Iris pigment epithelial cell (primary cell): ENCODE measurements at regions not wholly inside any gene's neighbourhood (a gene's known extent, or its start where the extent isn't known, plus 50 kb on each side); places are given as distances from the start of the nearest gene placed in this dataset.

Source experiments
- DNase-seq: peaks from one replicate; pipeline ENCODE4 v3.0.0-alpha.2; 2011; ENCODE audit warnings: low read depth

DNA sequence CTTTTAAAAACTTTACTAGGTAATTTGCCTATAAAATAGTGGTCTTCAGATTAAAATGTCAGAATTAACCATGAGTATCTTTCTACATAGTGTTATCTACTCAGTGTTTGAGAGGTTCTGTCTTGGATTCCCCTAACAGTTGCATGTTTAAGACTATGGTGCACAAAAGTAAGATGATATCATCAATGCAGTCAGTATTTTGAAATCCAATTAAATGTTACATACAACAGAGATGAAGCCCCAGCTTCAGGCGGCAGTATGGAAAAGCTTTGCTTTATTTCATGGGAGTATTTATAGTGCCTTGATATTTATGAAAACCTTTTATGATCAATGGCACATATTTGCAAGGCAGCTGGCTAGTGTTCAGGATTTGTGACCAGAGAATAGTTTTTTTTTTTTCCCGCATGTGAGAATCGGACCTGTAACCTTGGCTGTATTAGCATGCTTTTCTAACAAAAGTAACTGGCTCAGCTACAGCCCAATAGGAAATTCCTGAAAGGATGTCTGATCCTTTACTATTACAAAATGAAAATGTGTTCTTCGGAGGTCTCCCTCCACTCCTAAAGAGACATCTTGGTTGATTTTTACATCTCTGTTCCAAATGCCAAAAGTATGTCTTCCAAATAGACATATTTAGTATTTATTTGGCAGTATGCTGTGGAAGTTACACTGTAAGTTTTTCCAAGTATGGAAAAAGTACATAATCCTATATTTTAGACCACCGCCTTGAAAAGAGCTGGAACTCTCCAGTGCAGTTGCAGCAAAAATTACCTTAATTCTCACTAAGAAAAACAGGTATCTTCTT is 319.3 kb upstream of the UBE2E3 start:
- DNase-seq = no peak

DNA sequence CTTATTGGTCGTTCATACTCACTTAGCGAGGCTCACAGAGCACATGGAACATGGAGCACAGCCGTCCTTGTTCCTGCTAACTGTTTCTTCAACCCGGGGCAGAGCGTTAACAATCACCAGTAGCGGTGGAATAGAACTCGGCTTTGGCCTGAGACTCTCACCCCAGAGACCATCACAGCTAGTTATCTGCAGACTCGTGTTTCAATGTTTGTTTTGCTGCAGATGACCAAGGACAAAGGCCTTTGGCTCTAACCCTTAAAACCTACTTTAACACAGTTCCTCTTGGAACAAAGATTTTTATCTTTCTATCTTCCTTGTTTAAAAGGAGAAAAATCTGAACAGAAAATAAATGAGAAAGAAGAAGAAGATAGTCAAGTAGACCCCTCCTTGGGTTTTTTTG is 320.2 kb upstream of the UBE2E3 start:
- no peak for DNase-seq

DNA sequence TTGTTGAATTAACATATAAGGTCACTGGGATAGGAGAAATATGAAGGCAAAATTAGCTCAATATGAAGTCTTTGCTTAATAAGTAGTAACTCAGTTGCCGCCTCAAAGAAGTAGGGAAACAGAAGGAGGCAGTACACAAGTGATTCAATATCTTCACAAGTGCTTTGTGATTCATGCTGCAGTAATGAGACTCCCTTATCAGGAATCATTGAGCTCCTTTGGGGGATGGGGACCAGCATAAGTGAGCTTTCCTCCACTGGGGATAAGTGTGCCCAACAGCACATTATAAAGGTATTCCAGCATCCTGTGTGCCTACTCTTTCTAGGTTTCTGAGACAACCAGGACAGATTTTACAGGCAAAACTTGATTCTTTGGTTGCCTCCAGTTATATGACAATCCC is 323.4 kb upstream of the UBE2E3 start:
- peak; percentile 76 for DNase-seq

DNA sequence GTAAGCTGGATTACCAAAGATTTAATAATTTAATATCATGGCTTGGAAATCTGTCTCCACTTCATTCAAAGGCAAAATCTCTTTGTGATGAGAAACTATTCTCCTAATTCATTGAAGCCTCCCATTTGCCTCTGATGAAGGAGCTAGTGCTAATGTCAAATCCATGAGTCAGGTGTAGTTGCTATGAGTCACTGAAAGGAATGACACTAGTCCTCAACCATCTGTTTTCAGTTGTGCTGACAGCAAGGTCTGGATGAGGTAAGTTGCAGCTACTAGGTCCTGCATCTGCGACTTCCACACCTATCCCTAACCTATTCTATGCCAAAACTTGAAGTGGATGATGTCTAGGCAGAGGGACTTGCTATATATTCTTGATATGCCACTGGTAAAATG is 324.0 kb upstream of the UBE2E3 start:
- DNase-seq = peak; percentile 74

DNA sequence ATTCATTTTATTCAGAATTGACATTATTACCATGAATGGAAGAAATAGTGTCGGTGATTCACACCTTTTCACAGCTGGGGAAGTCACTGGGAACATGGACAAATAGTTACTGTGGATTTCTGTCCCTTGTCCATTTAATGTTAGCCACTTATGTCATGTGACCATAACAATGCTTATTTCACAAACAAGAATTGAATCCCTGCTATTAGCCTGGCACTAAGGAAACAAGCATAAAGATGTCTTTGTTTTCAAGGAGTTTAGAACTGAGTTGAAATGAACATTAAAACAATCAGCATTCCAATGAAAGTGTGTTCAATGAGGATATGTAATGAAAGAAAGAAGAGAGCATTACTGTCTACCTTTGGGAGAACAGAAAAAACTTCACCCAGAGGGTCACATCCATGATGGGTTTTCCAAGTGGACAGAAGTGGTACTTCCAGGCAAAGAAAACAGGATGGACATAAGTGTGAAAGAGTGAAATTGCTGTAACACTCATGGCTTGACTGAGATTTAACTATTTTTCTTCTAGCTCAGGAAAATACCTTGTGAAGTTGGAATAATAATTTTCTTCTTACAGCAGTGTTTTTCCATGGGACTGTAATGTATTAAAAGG is 324.5 kb upstream of the UBE2E3 start:
- no peak for DNase-seq

DNA sequence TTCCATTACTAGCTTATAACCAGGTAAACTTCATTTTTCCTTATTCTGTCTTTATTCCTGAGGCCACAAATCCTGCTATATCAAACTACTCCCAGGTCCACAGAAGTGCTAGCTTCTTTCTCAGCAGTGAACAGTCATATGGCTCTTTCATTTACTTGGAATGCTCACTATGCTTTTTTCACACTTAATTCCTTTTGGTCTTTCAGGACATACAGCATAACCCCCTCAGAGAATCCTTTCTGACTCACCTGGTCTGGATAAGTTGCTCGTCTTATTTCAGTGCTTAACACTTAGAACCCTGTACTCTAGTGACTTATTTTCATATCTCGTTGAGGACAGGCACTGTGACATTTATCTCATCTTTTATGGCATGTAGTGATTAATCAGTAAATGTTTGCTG is 325.0 kb upstream of the UBE2E3 start:
- no peak for DNase-seq

DNA sequence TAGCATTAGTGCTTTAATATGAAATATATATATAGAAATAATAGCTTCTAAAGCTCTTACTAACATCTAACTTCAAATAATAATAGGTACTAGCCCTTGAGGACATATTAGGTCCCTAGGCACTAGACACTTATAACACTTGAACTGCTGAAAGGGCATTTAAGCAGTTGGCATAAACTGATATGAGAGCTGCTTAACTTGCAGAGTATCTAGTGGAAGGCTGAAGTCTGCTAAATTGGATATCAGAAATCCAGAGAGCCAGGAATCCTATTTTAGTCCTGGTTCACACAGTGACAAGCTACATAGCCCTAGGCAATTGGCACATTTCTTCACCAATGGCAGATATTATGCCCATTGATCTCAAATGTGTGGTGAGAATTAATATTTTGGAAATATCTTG is 326.9 kb upstream of the UBE2E3 start:
- DNase-seq = no peak

DNA sequence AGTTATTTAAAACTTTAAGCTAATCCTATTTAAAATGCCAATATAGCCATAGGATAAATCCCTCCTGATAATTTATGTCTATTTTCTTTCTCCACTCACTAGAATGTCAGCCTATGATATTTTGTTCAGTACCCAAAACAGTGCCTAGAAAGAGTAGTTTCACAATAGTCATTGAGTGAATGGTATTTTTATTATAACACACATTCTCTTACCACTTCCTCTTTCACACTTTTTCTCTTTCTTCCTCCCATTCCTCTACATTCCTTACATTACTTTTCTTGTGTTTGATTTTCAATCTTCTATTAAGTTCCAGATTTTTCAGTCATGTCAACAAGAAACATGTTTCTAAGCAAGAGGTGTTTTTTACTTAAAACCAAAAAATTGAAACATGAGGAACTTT is 327.6 kb upstream of the UBE2E3 start:
- no peak for DNase-seq

DNA sequence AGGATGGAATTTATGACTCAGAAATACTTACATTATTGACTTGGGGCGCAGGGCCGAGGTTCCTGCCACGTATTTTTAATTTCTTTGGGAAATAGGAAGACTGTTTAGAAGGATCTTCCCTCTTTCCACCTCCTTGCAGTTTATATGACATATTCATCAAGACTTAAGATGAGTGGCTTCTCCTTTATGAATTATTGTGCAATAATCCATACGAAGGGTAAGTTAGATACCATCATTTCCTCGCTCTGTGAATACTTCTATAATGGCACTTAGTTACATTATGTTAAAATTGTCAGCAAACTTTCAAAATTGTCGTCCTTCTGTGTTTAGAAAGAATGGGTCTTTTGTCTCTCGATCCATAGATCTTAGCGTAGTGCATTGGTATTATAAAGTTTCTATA is 328.8 kb upstream of the UBE2E3 start:
- no peak for DNase-seq

DNA sequence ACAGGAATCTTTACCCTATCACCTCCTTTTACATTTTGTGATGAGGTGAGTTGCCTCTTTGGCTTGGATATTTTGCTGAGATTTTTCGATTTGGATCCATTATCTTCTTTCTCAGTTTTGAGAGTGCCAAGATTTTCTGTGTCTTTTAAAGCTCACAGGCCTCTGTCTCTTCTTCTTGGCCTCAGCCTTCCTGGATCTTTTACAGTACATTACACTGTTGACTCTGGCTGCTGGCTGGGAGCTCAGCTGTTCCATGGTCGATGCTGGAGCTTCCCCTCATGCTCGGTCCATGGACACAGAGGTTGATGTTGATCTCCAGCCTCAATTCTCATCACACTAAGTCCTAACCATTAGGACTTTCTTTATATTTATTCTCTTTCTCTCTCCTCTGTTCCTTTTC is 332.8 kb upstream of the UBE2E3 start:
- no peak for DNase-seq

DNA sequence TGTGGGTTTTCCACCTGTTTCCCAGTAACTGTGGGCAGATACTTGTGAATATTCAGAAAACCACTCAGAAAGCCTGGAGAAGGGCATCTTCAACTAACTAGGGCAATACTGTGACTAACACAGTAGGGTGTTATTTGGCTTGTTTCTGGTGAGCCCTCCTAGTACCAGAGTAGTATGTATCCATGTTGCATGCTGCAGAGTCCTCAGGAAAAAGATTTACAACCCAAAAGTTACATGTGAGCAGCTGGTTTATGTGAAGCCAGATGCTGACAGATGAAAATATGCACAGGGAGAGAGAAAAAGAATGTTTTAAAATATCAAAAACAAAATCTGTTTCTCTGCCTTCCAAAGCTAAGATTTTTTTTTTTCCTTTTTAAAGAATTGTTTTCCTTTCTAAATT is 333.2 kb upstream of the UBE2E3 start:
- DNase-seq = no peak

DNA sequence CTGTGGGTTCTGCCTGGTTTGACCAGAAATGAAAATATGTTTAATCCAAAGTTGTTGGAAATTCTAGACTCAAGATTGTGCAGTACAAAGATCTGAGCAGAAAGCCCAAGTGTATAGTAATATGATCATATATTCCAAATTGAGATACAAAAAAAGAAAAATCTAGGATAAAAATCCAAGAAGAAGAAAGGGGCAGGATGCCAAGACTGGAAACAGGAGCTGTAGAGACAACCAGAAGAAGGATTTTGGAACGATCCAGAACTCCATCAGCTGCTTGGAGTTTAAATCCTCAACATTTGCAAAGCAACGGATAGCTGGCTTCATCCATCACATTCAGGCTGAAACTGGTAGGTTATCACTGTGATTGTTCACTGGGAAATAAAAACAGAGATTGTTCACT is 333.6 kb upstream of the UBE2E3 start:
- no peak for DNase-seq

DNA sequence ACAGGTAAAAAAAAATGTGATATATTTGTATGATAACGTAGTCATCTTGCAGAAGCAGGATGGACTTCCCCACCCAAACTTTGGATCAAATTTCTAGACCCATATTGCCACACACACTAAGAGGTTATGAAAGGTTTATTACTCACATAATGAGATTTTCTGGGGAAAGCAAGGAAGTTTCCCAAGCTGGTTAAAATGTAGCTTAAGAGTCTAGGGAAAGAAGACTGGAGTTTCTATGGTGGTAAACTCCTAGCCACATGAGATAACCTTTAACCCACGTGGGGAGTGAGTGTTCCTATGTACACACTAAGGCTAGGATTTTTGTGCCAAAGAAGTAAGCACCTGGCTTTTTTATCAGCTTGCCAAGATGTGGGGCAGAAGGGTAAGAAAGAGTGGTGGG is 335.7 kb upstream of the UBE2E3 start:
- DNase-seq = peak; percentile 85

DNA sequence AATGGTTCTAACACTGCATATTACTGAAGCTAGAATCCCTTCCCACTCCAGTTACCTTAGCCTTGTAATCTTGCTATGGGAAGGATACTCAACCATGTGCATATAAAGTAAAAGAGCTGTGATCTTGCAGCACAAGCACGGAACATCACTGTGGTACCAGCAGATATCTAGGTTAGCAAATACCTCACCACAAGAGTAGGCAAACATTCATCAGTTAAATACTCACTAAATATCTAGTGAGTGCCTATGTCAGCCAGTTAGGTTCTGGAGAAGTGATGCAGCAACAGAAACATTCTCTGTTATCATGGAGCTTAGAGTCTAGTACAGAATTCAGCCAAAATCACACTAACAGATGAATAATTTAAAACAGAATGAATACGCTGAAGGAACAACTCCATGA is 349.6 kb upstream of the UBE2E3 start:
- DNase-seq = no peak

DNA sequence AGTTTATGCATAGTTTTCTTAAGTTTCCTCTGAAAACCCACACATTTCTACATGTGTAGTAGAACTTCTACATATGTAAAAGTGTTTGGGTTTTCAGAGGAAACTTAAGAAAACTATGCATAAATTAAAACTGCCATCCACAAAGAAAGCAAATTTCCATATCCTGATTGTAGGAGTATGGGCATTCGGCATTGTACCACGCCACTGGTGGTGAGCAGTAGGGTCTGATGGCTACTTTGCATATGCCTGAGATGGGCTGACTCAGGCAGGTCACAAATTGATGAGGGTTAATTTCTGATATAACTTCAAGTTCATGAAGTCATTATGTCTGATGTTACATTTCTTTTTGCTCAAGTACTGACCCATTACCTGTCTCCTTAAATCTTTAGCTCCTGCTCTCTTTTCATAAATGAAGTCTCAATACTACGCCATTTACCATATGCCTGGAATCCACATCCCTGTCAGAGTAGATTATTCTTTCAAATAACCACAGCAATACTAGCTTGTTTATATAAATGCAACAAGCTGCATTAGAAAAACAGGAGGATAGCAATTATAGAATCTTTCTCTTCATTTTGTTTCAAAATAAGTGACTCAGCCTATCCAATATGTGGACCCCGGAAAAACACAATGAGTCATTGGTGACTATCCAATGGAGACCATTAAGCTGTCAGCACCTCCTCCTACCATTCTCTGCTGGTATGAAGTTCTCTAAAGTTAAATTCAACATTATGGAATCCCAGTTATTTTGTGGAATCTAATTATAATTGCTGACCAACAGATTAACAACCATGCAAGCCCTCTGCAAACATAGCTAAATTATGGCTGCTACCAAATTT is 355.2 kb upstream of the UBE2E3 start:
- DNase-seq = peak; percentile 85

DNA sequence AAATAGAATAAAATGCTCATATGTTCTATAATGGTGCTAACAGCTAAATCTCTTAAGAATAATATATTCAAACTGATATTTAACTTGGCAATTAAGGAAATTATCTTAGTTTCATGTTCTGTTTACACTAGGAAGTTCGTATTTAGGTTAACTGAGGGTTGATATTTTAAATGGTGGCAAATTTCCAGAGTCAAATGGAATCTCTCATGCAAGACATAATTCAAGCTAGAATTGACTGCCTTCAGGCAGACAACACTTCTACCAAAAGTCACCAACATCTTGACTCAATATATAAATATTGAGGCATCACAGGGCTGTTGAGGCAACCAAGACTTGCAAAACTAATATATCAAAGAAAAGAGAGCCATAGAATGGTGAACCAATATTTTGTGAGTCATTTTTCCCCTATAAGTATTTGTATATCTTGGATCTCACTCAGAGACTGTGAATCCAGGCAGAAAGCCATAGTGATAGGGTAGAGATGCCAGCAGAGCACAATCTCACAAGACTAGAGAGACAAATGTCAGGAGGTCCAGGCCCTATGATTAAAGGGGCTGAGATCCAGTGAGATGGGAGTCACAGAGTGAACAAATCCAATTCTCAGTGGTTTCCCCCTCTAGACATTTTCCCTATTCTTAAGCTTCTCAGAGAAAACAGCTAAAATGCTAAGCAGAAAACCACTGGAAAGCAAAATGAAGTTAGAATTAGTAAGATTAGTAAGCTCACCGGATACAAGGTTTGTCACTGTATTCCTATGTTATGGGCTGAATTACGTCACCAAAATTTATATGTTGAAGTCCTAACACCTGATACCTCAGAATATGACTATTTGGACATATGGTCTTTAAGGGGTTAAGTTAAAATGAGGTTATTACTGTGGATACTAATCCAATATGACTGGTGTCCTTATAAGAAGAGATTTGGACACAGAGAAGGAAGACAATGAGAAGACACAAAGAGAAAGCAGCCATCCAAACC is 358.2 kb upstream of the UBE2E3 start:
- DNase-seq = peak; percentile 71

DNA sequence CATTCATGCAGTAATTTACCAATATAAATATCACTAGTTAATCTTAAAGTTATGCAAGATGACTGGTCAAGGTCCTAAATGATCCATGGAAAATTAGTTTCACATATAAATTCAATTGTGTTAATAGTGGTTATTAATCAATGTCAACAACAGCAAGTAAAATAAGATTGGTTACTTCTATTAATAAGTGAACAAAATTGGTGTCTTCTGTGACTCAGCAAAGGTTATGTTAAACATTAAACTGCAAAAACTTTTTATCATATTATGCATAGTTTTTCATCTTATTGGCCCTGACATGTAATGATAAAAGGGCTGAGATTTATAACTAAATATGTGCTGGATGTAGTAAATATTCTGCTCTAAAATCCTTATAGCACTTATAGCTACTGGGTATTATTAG is 359.0 kb upstream of the UBE2E3 start:
- DNase-seq = no peak

DNA sequence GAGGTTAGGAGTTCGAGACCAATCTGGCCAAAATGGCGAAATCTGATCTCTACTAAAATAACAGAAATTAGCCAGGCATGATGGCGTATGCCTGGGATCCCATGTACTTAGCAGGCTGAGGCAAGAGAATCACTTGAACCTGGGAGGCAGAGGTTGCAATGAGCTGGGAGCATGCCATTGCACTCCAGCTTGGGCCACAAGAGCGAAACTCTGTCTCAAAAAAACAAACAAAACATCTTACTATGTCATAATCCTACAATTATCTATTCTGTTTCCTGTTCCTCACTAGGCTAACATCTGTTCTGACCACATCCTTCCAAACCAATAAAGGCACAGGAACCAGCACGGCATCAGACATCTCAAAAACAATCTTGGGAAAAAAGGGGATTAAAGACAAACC is 361.8 kb upstream of the UBE2E3 start:
- peak; percentile 78 for DNase-seq

DNA sequence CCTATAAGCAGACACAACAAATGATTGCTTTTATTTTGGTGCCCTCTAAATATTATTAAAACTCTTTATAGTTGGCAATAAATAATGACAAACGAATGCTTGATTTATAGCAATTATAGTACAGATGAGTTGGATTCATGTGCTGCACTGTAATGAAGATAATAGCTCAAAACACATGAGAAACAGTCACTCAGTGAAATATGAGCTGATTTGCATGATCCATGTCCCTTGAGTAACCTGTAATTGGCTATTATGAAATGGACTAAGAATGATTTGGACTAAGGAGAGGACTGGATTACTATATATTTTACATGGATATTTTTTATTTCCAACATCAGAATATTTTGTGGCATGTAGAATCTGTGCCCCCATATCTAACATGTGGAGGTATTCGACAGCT is 365.6 kb upstream of the UBE2E3 start:
- no peak for DNase-seq

DNA sequence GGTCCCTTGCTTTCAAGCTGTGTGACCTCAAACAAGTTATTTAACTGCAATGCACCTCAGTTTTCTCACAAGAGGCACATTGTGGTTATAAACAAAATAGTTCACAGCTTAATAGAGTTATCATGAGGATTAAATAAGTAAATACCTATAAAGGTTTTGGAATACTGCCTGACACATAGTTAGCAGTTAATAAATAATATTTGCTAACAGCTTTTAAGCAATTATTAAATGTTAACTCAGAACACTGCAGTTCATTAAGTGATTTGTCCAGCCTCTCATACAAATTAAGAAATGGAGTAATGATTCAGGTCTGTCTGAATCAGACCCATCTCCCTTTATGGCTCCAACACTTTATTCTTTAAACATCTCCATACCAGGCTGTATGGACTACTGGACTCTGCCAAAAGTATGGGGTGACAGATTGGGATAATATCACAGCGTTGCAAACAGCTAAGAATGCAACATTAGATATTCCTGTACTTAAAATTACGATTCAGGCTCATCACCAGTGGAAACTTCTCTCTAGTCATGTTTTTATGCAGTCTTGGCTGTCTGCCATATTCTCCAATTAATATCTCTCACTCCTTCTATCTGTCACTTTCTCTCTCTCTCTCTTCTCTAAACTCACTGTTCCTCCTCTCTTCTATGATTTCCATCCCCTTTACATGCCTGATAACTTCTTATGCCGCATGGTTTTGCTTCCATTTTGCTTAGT is 370.6 kb upstream of the UBE2E3 start:
- DNase-seq = no peak

DNA sequence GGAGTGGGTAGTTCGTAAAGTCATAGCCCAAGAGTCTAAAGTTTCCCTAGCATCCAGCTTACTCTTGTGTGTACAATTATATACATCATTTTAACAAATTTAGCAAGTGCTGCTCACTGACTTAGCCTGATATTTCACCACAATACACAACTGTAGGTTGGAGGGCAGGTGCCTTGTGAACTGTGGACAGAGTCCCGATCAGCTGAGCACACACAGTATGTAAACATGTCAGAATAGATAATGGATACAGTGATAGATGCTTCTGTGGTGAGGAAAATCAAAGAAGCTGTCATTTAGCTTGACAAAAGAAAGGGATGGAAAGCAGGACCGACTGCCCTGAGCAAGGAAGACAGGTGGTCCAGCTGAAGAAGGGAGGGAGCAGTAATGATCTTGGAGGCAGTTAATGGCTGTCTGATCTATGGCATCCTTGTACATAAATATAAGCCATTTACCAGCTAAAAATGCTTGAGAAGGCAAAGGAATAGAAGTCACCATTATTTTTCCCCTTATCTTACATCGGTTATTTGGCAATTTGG is 372.8 kb upstream of the UBE2E3 start:
- no peak for DNase-seq
